ENCODE measurements at regions not wholly inside any gene's neighbourhood (a gene's known extent, or its start where the extent isn't known, plus 50 kb on each side); places are given as distances from the start of the nearest gene placed in this dataset.

DNA sequence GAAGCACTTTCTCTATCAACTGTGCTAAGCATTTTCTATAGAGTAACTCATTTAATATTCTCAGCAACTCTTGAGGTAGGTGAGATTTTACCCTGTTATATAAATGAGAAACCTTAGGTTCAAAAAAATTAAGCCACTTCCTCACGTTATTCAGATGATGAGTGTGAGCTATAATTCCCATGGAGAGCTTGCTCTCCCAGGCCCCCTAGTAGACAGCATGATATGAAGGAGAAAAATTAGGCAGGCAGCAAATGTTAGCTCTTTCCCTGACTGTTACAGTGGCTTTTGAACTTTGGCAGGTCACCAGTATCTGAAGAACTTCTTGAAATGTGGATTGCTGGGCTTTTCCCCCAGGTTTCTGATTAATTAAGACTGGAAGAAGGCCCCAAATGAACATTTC is 753.1 kb downstream of the NCAM2 start:
- Mint-ChIP-seq H3K4me3 (no peak overlapping the region), H3K9me3 (peaks cover 3% of the 10 kb centered on the region), H3K4me1 (no peaks in the 10 kb centered on the region), H3K27ac (no peak overlapping the region), H3K27me3 (no peaks in the 10 kb centered on the region), H3K36me3 (no peaks in the 10 kb centered on the region)
- ATAC-seq (ENCODE audit: low read depth): no peak
- DNase-seq (ENCODE audit: low spot score in 2 of 2): no peak

DNA sequence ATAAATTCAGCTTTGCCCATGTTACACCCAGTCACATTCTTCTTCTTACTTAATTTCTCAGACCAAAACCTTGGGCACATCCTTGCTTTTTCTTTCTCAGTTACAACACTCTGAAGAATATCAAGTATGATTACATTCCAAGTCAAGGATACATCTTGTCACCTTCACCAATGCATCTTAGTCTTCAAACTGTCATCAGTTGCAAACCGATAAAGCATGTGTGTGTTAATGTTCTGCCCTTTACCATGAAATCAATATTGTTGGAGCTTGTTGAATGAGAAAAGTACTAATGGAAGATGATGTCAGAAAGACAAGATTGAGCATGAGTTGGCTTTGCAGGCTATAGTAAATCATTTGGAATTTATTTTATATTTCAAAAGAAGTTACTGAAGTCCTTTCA is 764.6 kb downstream of the NCAM2 start:
- Mint-ChIP-seq H3K4me1 (no peaks in the 10 kb centered on the region), H3K36me3 (no peaks in the 10 kb centered on the region), H3K27me3 (no peaks in the 10 kb centered on the region), H3K4me3 (no peak overlapping the region), H3K27ac (no peak overlapping the region), H3K9me3 (no peaks in the 10 kb centered on the region)
- ATAC-seq (ENCODE audit: low read depth) (no peak), DNase-seq (ENCODE audit: low spot score in 2 of 2) (no peak)

DNA sequence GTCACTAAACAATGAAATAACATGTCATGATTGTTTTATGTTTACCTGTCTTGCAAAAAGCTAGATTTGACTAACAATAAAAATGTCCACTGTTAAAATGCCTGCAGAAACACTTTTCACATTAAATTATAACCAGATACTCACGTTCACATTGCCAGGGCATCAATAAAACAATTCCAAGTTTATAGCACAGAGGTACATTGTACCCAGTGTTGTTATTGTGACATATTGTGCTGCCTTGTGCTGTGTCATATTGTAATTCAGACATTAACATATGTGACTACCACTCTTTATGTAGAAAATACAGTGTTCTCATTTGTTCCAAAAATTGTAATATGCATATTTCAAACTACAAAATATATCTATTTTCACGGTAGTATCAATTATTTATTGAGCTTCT is 766.1 kb downstream of the NCAM2 start:
- ATAC-seq (ENCODE audit: low read depth): no peak
- DNase-seq (ENCODE audit: low spot score in 2 of 2): no peak
- Mint-ChIP-seq H3K4me3 (no peak overlapping the region), H3K27me3 (no peaks in the 10 kb centered on the region), H3K27ac (no peak overlapping the region), H3K4me1 (no peaks in the 10 kb centered on the region), H3K36me3 (no peaks in the 10 kb centered on the region), H3K9me3 (peaks cover 2% of the 10 kb centered on the region)

DNA sequence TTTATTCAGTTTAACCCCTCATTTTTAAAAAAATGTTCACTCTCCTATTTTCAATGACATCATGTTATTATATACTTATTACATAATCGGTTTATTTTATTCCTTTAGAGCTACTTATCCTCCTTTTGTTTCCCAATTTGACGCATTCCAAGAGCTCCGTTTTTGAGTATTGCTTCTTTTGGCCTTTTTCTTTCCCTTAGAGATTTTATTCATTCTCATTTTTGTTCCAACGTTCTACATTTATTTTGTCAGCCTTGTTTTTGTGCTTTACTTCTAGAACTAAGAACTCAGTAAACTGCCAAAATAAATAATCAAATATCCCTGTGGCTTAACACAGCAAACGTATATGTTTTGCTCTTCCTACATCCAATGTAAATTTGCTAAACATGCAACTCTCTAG is 769.1 kb downstream of the NCAM2 start:
- H3K9me3 Mint-ChIP-seq: peaks cover 4% of the 10 kb centered on the region
- H3K27ac Mint-ChIP-seq: no peak overlapping the region
- no peaks in the 10 kb centered on the region for H3K36me3 Mint-ChIP-seq
- ATAC-seq (ENCODE audit: low read depth): no peak
- H3K4me3 Mint-ChIP-seq: no peak overlapping the region
- no peaks in the 10 kb centered on the region for H3K4me1 Mint-ChIP-seq
- DNase-seq (ENCODE audit: low spot score in 2 of 2): no peak
- H3K27me3 Mint-ChIP-seq: no peaks in the 10 kb centered on the region

DNA sequence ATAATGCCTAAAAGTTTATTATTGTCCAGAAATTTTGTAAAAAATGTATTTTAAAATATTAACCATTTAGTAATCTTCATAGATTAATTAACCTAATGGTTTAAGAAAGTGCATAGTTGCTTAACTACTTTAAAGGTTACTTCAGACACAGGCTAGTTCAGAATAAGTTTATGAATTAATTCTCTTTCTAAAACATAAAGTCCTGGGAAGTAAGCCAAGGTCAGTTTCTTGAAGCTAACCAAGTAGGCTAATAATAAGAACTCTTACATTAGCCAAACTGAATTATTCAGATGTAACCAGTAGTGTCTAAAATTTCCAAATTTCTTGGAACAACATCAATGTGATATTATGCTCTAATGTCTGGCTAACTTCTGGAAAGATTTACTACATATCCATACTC is 790.4 kb downstream of the NCAM2 start:
- ATAC-seq (ENCODE audit: low read depth): no peak
- Mint-ChIP-seq H3K9me3 (peaks cover 8% of the 10 kb centered on the region), H3K27ac (no peak overlapping the region), H3K27me3 (peaks cover 1% of the 10 kb centered on the region), H3K36me3 (no peaks in the 10 kb centered on the region), H3K4me1 (no peaks in the 10 kb centered on the region), H3K4me3 (no peak overlapping the region)
- DNase-seq (ENCODE audit: low spot score in 2 of 2): no peak

DNA sequence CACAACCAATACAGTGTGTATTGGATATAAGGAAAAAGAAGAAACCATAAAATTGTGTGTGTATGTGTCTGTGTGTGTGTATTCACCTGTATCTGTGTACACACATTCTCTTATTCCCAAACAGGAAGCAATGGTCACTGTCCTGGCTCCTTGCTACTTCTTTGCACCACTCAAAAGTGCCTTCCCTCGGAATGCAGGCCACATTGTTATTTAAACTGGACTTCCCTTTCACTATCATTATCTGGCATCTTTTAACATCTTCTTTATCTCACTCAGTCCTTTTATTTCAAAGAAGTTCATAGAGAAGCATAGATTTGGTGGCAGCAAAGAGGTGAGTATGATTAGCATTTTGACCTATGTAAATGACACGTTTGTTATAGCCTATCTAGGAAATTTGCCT is 803.7 kb downstream of the NCAM2 start:
- no peak overlapping the region for H3K4me3 Mint-ChIP-seq
- H3K4me1 Mint-ChIP-seq: no peaks in the 10 kb centered on the region
- ATAC-seq (ENCODE audit: low read depth) (no peak), DNase-seq (ENCODE audit: low spot score in 2 of 2) (no peak)
- H3K9me3 Mint-ChIP-seq: peaks cover 4% of the 10 kb centered on the region
- H3K36me3 Mint-ChIP-seq: no peaks in the 10 kb centered on the region
- H3K27me3 Mint-ChIP-seq: no peaks in the 10 kb centered on the region
- H3K27ac Mint-ChIP-seq: no peak overlapping the region

DNA sequence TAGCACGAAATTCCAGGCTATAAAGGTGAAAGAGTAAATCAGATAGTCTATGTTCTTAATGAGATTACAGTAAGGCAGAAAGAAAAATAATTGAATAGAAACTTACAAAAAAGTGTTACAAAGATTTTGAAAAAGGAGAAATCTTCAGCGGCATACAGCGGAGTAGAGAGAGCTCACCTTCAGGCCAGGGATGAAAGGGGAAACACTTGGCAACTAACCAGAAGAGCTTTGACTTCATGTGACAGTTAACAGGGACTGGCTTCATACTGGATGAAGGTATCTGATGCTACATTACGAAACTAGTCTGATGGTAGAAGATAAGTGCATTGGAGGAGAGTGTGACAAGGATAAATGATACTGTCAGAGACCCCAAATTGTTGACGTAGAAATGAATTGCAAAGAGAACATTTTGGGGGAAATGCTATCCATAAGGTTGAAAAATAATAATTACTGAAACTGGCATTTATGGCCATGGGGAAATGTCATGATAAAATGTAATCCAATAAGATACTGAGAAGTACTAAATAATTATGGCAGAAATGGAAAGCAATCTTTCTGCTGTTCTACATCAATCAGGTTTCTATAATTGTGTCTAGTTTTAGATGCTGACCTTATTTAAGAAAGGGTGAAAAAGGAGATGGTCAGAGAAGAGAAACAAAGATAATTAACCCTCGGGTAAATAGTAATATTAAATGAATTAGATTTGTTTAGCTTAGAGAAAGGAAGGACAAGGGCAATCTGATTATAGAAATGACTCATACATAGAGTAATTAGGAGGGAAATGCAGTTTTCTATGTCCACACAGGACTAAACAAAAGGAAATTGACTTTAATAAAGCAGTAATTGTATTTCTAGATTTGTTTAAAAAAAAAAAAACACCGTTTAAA is 808.7 kb downstream of the NCAM2 start:
- Mint-ChIP-seq H3K27me3 (no peaks in the 10 kb centered on the region), H3K36me3 (no peaks in the 10 kb centered on the region), H3K4me3 (no peak overlapping the region), H3K27ac (no peak overlapping the region), H3K4me1 (no peaks in the 10 kb centered on the region), H3K9me3 (peaks cover 3% of the 10 kb centered on the region)
- ATAC-seq (ENCODE audit: low read depth) (no peak), DNase-seq (ENCODE audit: low spot score in 2 of 2) (no peak)

DNA sequence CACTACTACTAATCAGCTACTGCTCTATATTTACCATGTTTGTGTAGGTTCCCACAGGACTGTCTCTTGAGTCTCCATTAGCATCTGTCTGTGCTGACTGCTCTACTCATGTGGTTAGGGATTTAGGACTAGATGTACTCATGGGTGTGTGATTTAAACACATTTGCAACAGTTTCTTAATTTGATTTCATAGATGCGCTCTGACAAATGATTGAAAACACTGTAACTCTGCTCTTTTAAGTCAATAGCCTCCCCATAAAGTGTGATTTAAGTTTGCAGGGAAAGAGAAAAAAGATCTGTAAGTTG is 809.3 kb downstream of the NCAM2 start:
- H3K27ac Mint-ChIP-seq: no peak overlapping the region
- no peaks in the 10 kb centered on the region for H3K36me3 Mint-ChIP-seq
- no peaks in the 10 kb centered on the region for H3K4me1 Mint-ChIP-seq
- ATAC-seq (ENCODE audit: low read depth): no peak
- H3K27me3 Mint-ChIP-seq: no peaks in the 10 kb centered on the region
- DNase-seq (ENCODE audit: low spot score in 2 of 2): no peak
- no peak overlapping the region for H3K4me3 Mint-ChIP-seq
- peaks cover 3% of the 10 kb centered on the region for H3K9me3 Mint-ChIP-seq

DNA sequence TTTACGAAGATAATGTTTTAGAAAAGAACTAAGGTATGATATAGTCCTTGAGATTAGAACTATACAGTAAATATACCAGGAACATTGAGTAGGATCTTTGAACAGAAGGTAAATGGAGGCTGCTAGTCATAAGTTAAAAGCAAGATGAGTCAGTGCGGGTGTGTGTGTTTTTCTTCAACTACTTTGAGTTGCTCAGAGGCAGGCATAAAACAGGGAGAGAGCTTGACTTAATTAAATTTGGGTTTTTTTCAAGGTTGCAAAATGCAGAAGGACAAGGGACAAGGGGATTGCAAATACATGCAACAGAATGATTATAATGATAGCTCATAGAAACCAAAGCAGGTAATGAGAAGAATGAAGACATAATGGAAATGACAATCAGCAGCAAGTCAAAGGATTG is 815.1 kb downstream of the NCAM2 start:
- Mint-ChIP-seq H3K36me3 (no peaks in the 10 kb centered on the region), H3K4me3 (no peak overlapping the region), H3K9me3 (peaks cover under 1% of the 10 kb centered on the region), H3K27ac (no peak overlapping the region), H3K4me1 (no peaks in the 10 kb centered on the region), H3K27me3 (no peaks in the 10 kb centered on the region)
- ATAC-seq (ENCODE audit: low read depth) (no peak), DNase-seq (ENCODE audit: low spot score in 2 of 2) (no peak)

DNA sequence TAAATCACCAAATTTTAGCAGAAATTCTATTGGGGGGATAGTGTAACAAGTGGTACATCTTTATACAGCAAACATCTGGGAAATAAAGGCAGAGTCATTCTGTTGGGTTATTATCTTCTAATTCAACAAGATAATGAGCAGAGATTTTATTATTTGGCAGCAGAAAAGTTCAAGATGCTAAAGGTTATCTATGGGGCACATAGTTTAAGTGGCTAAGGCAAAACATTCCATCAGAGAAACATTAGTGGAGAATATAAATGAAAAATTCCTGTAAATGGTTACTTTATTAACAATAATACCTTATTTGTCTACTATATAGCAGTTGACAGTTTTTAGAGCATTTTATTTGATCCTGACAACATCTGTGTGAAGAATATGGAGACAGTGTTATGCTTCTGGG is 815.7 kb downstream of the NCAM2 start:
- H3K4me3 Mint-ChIP-seq: no peak overlapping the region

DNA sequence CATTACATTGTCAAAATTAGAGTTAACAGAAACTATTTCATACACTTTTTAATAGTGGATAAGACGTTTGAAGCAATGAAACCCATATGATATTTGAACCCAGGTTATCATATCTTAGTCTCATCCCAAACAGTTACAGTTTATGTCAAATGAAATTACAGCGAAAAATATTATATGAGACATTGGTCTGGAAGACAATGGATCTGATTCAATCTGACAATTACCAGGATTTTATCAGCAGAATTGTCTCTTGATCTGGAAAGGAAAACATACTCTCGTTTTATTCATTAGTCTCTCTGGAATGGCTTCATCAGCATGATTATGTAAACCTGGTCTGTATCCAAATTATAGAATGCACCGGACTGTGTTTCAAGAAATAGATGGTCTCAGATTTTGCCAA is 818.6 kb downstream of the NCAM2 start:
- Mint-ChIP-seq H3K4me3 (no peak overlapping the region), H3K27me3 (no peaks in the 10 kb centered on the region), H3K27ac (no peak overlapping the region), H3K9me3 (peaks cover 2% of the 10 kb centered on the region), H3K36me3 (no peaks in the 10 kb centered on the region), H3K4me1 (no peaks in the 10 kb centered on the region)
- DNase-seq (ENCODE audit: low spot score in 2 of 2) (no peak), ATAC-seq (ENCODE audit: low read depth) (no peak)

More for the DNA sequence above, 815.7 kb downstream of the NCAM2 start:
- DNase-seq (ENCODE audit: low spot score in 2 of 2) (no peak), ATAC-seq (ENCODE audit: low read depth) (no peak)
- H3K36me3 Mint-ChIP-seq: no peaks in the 10 kb centered on the region
- no peaks in the 10 kb centered on the region for H3K27me3 Mint-ChIP-seq
- no peaks in the 10 kb centered on the region for H3K4me1 Mint-ChIP-seq
- no peak overlapping the region for H3K27ac Mint-ChIP-seq
- H3K9me3 Mint-ChIP-seq: no peaks in the 10 kb centered on the region

DNA sequence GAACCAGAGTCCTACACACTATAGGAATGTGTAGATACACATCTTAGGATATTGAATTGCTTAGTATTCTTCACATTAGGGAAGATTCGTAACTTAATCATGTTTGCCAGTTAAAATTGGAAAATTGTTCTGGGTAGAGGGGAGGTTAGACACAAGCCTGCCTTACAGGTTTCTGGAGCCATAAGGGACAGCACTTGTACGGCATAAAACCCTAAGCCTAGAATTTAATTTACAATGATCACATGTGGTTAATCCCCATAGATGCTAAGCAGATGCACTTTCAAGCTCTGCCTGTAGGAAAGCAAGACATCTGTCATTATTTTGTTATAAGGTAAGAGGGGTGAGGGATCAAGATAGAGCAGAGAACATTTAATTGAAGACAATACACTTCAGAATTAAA is 820.7 kb downstream of the NCAM2 start:
- Mint-ChIP-seq H3K36me3 (no peaks in the 10 kb centered on the region), H3K9me3 (peaks cover 2% of the 10 kb centered on the region), H3K4me3 (no peak overlapping the region), H3K4me1 (no peaks in the 10 kb centered on the region), H3K27me3 (no peaks in the 10 kb centered on the region), H3K27ac (no peak overlapping the region)
- ATAC-seq (ENCODE audit: low read depth) (no peak), DNase-seq (ENCODE audit: low spot score in 2 of 2) (no peak)

DNA sequence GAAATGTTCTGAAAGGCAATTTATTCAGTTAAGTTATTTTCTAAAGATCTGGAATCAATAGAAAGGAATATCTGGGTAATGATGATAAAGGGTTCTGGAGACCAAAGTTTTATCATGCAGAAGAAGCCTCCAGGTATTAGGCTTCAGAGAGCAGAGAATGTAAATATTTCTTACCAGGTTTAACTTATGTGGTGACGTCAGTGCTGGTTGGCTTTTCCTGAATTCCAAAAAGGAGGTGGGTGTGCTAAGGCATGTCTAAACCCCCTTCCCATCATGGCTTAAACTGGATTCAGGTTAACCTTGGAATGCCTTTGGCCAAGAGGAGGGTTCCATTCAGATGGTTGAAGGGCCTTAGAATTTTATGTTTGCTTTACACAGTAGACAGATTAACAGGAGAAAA is 829.9 kb downstream of the NCAM2 start:
- no peaks in the 10 kb centered on the region for H3K27me3 Mint-ChIP-seq
- no peak overlapping the region for H3K27ac Mint-ChIP-seq
- ATAC-seq (ENCODE audit: low read depth): no peak
- no peak overlapping the region for H3K4me3 Mint-ChIP-seq
- H3K4me1 Mint-ChIP-seq: no peaks in the 10 kb centered on the region
- no peak for DNase-seq (ENCODE audit: low spot score in 2 of 2)
- peaks cover 5% of the 10 kb centered on the region for H3K9me3 Mint-ChIP-seq
- no peaks in the 10 kb centered on the region for H3K36me3 Mint-ChIP-seq

DNA sequence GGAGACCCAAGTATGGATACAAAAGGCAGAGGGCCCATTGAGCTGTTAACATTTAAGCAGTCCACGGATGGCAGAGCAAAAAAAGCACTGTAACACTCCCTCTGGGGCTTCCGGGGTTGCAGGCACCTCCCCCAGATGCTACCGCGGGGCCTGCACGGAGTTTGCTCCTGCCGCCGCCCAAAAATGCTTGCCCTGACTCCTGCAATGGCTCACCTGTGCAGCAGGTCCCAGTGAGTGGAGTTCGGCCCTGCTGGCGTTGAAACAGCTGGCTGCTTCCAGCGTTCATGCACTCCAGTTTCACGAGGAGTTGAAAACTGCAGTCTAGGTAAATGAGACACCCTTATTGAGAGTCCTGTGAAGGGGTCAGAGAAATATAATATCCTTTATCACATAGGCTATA is 832.8 kb downstream of the NCAM2 start:
- DNase-seq (ENCODE audit: low spot score in 2 of 2) (no peak), ATAC-seq (ENCODE audit: low read depth) (no peak)
- Mint-ChIP-seq H3K9me3 (peaks cover 5% of the 10 kb centered on the region), H3K4me1 (no peaks in the 10 kb centered on the region), H3K4me3 (no peak overlapping the region), H3K27ac (no peak overlapping the region), H3K27me3 (no peaks in the 10 kb centered on the region), H3K36me3 (no peaks in the 10 kb centered on the region)

DNA sequence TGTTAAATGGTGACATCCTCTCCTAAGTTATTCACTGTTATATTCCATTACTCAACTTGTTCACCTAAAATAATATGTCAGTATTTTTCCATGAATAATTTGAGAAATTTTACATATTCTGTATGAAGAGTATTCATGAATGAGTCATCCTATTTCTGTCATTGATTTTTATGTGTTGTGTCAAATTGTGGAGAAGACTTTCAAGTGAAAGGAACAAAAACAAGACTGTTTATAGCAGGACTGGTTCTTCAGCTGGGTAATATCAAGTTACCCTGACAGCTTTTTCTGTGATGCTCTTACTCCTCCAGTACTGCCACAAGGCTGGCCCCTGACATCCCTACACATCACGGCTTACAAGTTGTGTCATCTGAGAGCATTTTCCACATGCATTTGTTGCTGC is 847.7 kb downstream of the NCAM2 start:
- H3K27ac Mint-ChIP-seq: no peak overlapping the region
- ATAC-seq (ENCODE audit: low read depth): no peak
- H3K9me3 Mint-ChIP-seq: peaks cover 2% of the 10 kb centered on the region
- no peak overlapping the region for H3K4me3 Mint-ChIP-seq
- DNase-seq (ENCODE audit: low spot score in 2 of 2): no peak
- H3K36me3 Mint-ChIP-seq: no peaks in the 10 kb centered on the region
- no peaks in the 10 kb centered on the region for H3K27me3 Mint-ChIP-seq
- H3K4me1 Mint-ChIP-seq: no peaks in the 10 kb centered on the region
